Fibroblast of villous mesenchyme (primary cell): ENCODE measurements at regions not wholly inside any gene's neighbourhood (a gene's known extent, or its start where the extent isn't known, plus 50 kb on each side); places are given as distances from the start of the nearest gene placed in this dataset.

Source experiments
- DNase-seq: peaks from one replicate; pipeline ENCODE4 v3.0.0-alpha.2; 2010; ENCODE audit warnings: low read depth
- H3K4me3 ChIP-seq: 2 replicates; pipeline ENCODE4 v1.5.1; 2011; ENCODE audit warnings: low read depth, mild to moderate bottlenecking, low read length
- CTCF ChIP-seq: IDR thresholded peaks from 2 replicates; pipeline ENCODE4 v1.5.1; 2012; ENCODE audit warnings: low read depth, mild to moderate bottlenecking, low read length; ENCODE audit not compliant: insufficient read depth

GRCh38 chr13:105016266-105016665 is 1519.2 kb downstream of the EFNB2 start:
- H3K4me3 ChIP-seq, result no peak overlapping the region
- DNase-seq, result no peak
- TF ChIP-seq CTCF, result no peak

GRCh38 chr13:105008604-105009003 is 1526.9 kb downstream of the EFNB2 start:
- no peak for TF ChIP-seq CTCF
- DNase-seq, result no peak
- no peak overlapping the region for H3K4me3 ChIP-seq

- H3K4me3 ChIP-seq, result no peak overlapping the region
- no peak for TF ChIP-seq CTCF
- DNase-seq, result no peak
These were observed 1528.2 kb downstream of the EFNB2 start for GRCh38 chr13:105007166-105007808.

- no peak for TF ChIP-seq CTCF
- peak; percentile 2 for DNase-seq
- H3K4me3 ChIP-seq, result no peak overlapping the region
These were observed 1539.4 kb downstream of the EFNB2 start for GRCh38 chr13:104996022-104996421.

- DNase-seq, result no peak
- no peak for TF ChIP-seq CTCF
- H3K4me3 ChIP-seq, result no peak overlapping the region
These were observed 1541.8 kb downstream of the EFNB2 start for GRCh38 chr13:104993708-104994107.

- no peak for DNase-seq
- H3K4me3 ChIP-seq, result no peak overlapping the region
- TF ChIP-seq CTCF, result no peak
These were observed 1547.8 kb downstream of the EFNB2 start for GRCh38 chr13:104987621-104988020.

GRCh38 chr13:104984296-104984818 is 1551.1 kb downstream of the EFNB2 start:
- TF ChIP-seq CTCF, result no peak
- DNase-seq, result peak; percentile 4
- H3K4me3 ChIP-seq, result no peak overlapping the region
